AG09319 (cell line): ENCODE measurements at regions not wholly inside any gene's neighbourhood (a gene's known extent, or its start where the extent isn't known, plus 50 kb on each side); places are given as distances from the start of the nearest gene placed in this dataset.

Experiments used
- DNase-seq: peaks from one replicate; pipeline ENCODE4 v3.0.0-alpha.2; 2010; ENCODE audit warnings: low read depth; ENCODE audit errors: extremely low read depth
- TF ChIP-seq, protein P1 (sequence below): IDR thresholded peaks from 2 replicates; pipeline ENCODE4 v1.5.1; 2011; ENCODE audit warnings: low read depth, mild to moderate bottlenecking, inconsistent platforms, low read length, moderate library complexity

DNA sequence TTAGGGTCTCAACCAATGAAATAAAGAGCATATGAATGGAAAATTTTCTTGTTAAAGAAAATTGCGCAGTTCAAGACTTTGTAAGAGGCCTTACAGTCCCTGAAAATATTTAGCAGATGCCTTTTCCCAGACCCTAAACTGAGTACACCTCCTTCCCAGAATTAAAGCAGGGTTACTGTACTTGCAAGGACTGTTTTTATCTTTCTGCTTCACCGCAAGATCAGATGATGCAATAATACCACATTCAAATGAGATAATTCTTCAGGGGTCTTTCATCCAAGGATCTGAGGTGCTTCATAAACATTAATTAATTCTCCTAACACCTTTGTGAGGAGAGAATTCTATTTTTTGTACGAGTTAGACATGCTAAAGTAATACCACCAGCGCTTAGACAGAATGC lies 1071.8 kb upstream of the PIK3C3 start:
- TF ChIP-seq, protein P1, sequence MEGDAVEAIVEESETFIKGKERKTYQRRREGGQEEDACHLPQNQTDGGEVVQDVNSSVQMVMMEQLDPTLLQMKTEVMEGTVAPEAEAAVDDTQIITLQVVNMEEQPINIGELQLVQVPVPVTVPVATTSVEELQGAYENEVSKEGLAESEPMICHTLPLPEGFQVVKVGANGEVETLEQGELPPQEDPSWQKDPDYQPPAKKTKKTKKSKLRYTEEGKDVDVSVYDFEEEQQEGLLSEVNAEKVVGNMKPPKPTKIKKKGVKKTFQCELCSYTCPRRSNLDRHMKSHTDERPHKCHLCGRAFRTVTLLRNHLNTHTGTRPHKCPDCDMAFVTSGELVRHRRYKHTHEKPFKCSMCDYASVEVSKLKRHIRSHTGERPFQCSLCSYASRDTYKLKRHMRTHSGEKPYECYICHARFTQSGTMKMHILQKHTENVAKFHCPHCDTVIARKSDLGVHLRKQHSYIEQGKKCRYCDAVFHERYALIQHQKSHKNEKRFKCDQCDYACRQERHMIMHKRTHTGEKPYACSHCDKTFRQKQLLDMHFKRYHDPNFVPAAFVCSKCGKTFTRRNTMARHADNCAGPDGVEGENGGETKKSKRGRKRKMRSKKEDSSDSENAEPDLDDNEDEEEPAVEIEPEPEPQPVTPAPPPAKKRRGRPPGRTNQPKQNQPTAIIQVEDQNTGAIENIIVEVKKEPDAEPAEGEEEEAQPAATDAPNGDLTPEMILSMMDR = no peak
- DNase-seq = no peak

DNA sequence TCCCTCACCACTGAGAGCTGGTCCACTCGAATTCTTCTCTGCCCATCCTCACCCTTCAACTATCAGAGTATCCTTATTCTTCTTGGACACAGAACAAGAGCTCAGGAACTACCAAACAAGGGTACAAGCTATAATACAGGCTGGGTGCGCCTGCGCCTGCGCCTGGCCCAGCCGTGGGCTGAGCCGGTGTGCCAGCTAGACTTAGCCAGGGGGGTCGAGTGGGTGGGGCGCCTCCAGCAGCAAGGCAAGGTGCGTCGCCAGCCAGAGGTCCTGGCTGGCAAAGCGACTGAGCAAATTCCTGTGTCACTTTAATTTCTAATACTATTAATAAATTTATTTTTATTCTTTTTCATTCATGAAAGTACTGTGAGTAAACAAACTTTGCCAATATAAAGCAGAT lies 1072.6 kb upstream of the PIK3C3 start:
- no peak for DNase-seq
- TF ChIP-seq, protein P1 = no peak

DNA sequence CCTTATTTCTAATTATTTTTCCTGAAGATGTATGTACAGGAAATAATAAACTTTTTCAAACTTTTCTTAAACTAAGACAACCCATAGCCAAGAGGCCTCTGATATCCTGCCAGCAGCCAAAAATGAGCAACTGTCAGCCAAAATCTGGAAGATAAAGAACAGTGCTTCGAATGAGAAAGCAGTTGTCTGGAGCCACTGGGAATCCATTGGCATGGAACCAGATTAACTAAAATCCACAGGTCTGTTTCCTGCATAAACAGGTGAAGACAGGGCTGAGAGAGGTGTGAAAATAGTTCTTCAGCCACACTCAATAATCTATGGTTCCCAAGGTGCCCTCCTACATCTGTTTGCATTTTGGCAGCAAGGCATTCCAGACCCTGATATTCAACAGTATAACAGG lies 1076.7 kb upstream of the PIK3C3 start:
- TF ChIP-seq, protein P1 = no peak
- DNase-seq = no peak

DNA sequence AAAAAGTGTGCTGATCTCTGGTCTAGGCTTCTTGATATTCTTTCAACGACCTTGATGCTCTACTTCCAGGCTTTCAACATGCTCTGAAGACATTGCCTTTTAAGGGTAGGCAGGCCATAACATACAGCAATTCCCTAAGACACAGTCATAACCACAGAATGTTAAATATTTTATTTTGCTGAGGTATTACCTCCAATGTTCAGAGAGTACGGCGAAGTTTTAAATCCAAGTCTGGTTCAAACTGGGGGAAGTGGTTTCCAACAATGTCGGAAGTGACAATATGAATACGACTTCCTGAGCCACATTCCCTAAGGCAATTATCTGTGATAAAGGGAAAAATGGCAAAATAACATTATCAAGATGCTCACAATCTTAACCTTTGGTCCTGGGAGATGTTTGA lies 1077.9 kb upstream of the PIK3C3 start:
- no peak for DNase-seq
- TF ChIP-seq, protein P1 = no peak

DNA sequence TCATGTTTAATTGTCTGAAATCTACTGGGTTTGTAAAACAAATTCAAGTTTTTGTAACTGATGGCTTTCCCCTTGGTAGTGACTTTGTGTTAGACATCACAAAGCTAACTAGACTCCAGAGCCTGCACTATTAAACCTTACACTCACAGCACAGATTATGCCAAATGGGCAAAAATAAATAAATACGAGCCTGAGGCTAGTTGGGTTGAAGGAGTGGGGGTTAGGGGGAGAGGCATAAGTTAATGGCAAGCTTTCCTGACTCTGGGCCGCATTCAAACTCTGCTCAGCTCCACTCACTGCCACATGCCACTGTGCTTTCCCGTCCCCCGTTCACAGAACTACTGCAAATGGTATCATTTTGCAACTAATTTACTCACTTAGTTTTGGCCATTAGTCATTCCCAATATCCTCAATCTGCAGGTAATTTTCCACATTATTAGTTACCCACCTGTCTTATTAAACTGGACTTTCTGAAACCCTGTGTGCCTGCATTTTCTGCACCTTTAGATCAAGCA lies 1079.9 kb upstream of the PIK3C3 start:
- no peak for DNase-seq
- TF ChIP-seq, protein P1 = no peak

DNA sequence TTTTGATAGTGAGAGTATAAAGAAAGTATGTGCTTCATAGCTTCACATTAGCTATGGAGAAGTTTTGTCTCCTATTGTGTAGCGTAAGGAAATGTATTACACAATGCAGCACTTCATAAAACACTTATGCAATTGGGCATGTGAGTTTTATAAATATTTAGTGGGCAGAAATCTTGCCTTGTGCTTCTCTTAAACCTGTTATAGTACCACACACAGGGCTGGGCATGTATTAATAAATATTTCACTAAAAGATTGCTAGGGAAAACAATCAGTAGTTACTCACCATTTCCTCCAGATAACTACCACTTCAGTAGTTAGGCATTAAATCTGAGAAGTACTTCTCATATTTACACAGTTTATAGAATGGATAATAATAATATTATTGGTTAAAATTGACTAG lies 1080.8 kb upstream of the PIK3C3 start:
- no peak for DNase-seq
- TF ChIP-seq, protein P1 = no peak

DNA sequence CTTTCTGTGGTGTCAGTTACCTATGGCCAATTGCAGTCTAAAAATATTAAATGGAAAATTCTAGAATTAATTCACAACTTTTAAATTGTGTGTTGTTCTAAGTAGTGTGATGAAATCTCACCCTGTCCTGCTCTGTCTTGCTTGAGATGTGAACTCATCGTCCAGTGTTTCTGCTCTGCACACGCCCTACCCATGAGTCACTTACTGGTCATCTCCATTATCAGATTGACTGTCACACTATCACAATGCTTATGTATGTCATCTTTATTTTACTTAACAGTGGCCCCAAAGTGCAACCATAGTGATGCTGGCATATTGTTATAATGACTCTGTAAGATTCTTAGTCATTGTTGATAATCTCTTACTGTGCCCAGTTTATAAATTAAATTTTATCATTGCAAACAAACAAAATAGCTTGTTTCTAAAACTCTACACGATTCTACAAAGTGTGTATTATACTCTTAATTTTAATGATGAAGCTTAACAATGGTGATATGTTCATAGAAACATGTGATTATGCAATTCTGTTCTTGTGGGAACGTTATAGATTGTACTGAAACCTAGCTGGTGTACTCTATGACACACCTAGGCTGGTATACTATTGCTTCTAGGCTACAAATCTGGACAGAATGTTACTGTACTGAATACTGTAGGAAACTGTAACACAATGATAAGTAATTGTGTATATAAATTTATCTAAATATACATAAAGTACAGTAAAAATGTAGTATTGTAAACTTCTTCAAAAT lies 1086.8 kb upstream of the PIK3C3 start:
- TF ChIP-seq, protein P1 = no peak
- DNase-seq = no peak
